ENCODE measurements at regions not wholly inside any gene's neighbourhood (a gene's known extent, or its start where the extent isn't known, plus 50 kb on each side); places are given as distances from the start of the nearest gene placed in this dataset.

DNA sequence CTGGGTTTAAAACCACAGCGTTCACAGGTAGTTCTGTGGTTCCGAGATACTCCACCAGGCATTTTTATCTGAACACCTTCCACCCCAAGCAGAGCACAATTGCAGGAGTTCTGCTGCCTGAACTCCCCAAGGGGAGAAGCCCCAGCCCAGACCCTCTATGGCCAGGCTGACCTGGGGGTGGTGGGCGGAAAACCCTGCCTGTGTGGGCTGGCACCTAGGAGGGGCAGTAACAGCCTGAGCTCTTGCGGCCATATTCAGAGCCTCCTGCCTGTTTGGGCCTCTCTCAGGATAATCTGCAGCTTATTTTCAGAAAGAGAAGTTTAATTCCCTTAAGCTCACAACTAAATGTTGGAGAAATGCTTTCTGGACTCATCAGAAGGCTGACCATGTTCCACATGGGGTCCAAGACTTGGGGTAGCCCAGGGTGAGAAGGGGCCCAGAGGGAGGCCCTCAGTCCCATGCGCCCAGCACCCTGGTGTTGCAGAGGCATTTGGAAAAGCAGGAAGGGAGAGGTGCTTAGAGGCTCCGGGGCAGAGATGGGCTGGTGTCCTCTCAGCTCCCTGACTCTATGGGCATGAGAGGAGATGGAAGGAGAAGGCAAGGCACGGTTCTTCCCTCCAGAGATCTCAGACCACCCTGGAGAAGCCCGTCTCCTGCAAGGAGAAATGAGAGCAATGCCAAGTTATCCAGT, 195.6 kb upstream of the TPM1 start:
- Histone ChIP-seq H3K4me2 (ENCODE audit: low read length) (no peak overlapping the region), H4K20me1 (ENCODE audit: insufficient read depth, low read length) (no peaks in the 10 kb centered on the region), H3K27ac (ENCODE audit: low read depth, low read length) (no peak overlapping the region), H3K27me3 (ENCODE audit: insufficient read depth, low read length) (no peaks in the 10 kb centered on the region), H2AFZ (ENCODE audit: low read depth, low read length) (no peak overlapping the region), H3K4me3 (ENCODE audit: insufficient read depth, low read depth, low read length) (no peak overlapping the region), H3K9ac (ENCODE audit: low read length) (no peak overlapping the region), H3K9me3 (ENCODE audit: insufficient read depth, low read depth, low read length) (no peaks in the 10 kb centered on the region), H3K79me2 (ENCODE audit: insufficient read depth, low read length) (no peaks in the 10 kb centered on the region), H3K36me3 (ENCODE audit: insufficient read depth, low read length) (no peaks in the 10 kb centered on the region), H3K4me1 (ENCODE audit: insufficient read depth, low read length) (peaks cover 39% of the 10 kb centered on the region)
- Mint-ChIP-seq H3K27me3 (ENCODE audit: low read depth, unreplicated experiment) (no peaks in the 10 kb centered on the region), H3K9me3 (ENCODE audit: unreplicated experiment) (no peaks in the 10 kb centered on the region), H3K4me3 (ENCODE audit: unreplicated experiment) (no peak overlapping the region), H3K36me3 (ENCODE audit: low read depth, unreplicated experiment) (peaks cover 3% of the 10 kb centered on the region), H3K27ac (ENCODE audit: unreplicated experiment) (peak overlapping the region; percentile 77), H3K4me1 (ENCODE audit: low read depth, unreplicated experiment) (peaks cover 64% of the 10 kb centered on the region)
- DNase-seq (ENCODE audit: low read depth): no peak
- no peak for TF ChIP-seq EZH2 (IDR thresholded peaks at IDR 0.05; ENCODE audit: insufficient read depth, low read length)
- no peak for FAIRE-seq

DNA sequence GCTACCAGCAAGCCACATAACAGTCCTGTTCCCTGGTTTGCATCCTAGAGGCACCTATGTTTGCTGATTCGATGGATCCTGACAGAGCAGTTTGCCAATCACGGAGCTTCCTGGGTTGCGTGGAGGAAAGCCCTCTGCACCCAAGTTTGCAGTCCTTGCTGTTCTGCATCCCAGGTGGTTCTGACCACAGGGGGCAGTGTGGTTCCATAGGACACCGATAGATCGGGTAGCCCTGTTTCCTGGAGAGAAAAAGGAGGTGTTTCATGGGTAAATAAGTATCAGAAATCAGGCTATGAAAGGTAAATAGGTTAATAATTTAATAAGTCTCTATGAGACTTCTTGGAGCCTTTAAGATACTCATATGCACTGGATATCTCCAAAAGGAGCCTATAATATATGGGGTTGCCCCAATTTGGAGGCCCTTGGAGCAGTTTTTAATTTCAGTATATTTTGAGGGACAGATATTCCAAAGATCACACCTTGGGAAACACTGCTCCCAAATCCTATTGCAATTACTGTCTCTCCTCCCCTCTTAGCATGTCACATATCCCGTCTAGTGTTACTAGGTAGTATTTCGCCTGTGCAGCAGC, 194.6 kb upstream of the TPM1 start:
- Mint-ChIP-seq H3K36me3 (ENCODE audit: low read depth, unreplicated experiment) (peaks cover 3% of the 10 kb centered on the region), H3K27ac (ENCODE audit: unreplicated experiment) (peak overlapping the region; percentile 97), H3K4me3 (ENCODE audit: unreplicated experiment) (no peak overlapping the region), H3K27me3 (ENCODE audit: low read depth, unreplicated experiment) (no peaks in the 10 kb centered on the region), H3K9me3 (ENCODE audit: unreplicated experiment) (no peaks in the 10 kb centered on the region), H3K4me1 (ENCODE audit: low read depth, unreplicated experiment) (peaks cover 64% of the 10 kb centered on the region)
- H3K4me1 ChIP-seq (ENCODE audit: insufficient read depth, low read length): peaks cover 39% of the 10 kb centered on the region
- no peaks in the 10 kb centered on the region for H3K36me3 ChIP-seq (ENCODE audit: insufficient read depth, low read length)
- no peaks in the 10 kb centered on the region for H3K79me2 ChIP-seq (ENCODE audit: insufficient read depth, low read length)
- H3K4me2 ChIP-seq (ENCODE audit: low read length): peak overlapping the region; percentile 0
- FAIRE-seq: no peak
- H3K4me3 ChIP-seq (ENCODE audit: insufficient read depth, low read depth, low read length): no peak overlapping the region
- TF ChIP-seq, protein P1, sequence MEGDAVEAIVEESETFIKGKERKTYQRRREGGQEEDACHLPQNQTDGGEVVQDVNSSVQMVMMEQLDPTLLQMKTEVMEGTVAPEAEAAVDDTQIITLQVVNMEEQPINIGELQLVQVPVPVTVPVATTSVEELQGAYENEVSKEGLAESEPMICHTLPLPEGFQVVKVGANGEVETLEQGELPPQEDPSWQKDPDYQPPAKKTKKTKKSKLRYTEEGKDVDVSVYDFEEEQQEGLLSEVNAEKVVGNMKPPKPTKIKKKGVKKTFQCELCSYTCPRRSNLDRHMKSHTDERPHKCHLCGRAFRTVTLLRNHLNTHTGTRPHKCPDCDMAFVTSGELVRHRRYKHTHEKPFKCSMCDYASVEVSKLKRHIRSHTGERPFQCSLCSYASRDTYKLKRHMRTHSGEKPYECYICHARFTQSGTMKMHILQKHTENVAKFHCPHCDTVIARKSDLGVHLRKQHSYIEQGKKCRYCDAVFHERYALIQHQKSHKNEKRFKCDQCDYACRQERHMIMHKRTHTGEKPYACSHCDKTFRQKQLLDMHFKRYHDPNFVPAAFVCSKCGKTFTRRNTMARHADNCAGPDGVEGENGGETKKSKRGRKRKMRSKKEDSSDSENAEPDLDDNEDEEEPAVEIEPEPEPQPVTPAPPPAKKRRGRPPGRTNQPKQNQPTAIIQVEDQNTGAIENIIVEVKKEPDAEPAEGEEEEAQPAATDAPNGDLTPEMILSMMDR (IDR thresholded peaks at IDR 0.05; ENCODE audit: insufficient read depth, low read depth, low read length): peak; percentile 52
- TF ChIP-seq EZH2 (IDR thresholded peaks at IDR 0.05; ENCODE audit: insufficient read depth, low read length): no peak
- peak; percentile 27 for DNase-seq (ENCODE audit: low read depth)
- no peak overlapping the region for H3K27ac ChIP-seq (ENCODE audit: low read depth, low read length)
- H3K9ac ChIP-seq (ENCODE audit: low read length): no peak overlapping the region
- H3K9me3 ChIP-seq (ENCODE audit: insufficient read depth, low read depth, low read length): no peaks in the 10 kb centered on the region
- H4K20me1 ChIP-seq (ENCODE audit: insufficient read depth, low read length): no peaks in the 10 kb centered on the region
- no peak overlapping the region for H2AFZ ChIP-seq (ENCODE audit: low read depth, low read length)
- H3K27me3 ChIP-seq (ENCODE audit: insufficient read depth, low read length): no peaks in the 10 kb centered on the region

DNA sequence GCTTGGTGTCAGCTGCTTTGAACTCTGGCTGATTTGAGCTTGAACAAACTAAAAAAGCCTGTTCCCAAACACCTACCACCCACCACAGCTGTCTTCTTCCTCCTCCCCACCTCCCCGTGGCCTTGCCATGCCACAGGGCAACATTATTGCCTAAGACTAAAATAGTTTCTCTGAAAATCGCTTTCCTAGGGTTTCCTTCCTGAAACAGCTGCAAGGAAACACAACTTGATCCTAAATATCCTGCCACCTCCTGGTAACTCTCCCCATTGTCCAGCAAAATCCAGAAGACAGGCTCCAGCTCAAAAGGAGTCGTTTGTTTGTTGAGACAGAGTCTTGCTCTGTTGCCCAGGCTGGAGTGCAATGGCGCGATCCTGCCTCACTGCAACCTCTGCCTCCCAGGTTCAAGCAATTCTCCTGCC, 193.9 kb upstream of the TPM1 start:
- TF ChIP-seq EZH2 (IDR thresholded peaks at IDR 0.05; ENCODE audit: insufficient read depth, low read length): no peak
- TF ChIP-seq, protein P1 (IDR thresholded peaks at IDR 0.05; ENCODE audit: insufficient read depth, low read depth, low read length): no peak
- FAIRE-seq: no peak
- Histone ChIP-seq H3K36me3 (ENCODE audit: insufficient read depth, low read length) (no peaks in the 10 kb centered on the region), H3K9ac (ENCODE audit: low read length) (no peak overlapping the region), H3K4me1 (ENCODE audit: insufficient read depth, low read length) (peaks cover 43% of the 10 kb centered on the region), H3K79me2 (ENCODE audit: insufficient read depth, low read length) (no peaks in the 10 kb centered on the region), H3K27ac (ENCODE audit: low read depth, low read length) (no peak overlapping the region), H2AFZ (ENCODE audit: low read depth, low read length) (no peak overlapping the region), H3K4me2 (ENCODE audit: low read length) (peak overlapping the region; percentile 0), H4K20me1 (ENCODE audit: insufficient read depth, low read length) (no peaks in the 10 kb centered on the region), H3K4me3 (ENCODE audit: insufficient read depth, low read depth, low read length) (no peak overlapping the region), H3K27me3 (ENCODE audit: insufficient read depth, low read length) (no peaks in the 10 kb centered on the region), H3K9me3 (ENCODE audit: insufficient read depth, low read depth, low read length) (no peaks in the 10 kb centered on the region)
- Mint-ChIP-seq H3K36me3 (ENCODE audit: low read depth, unreplicated experiment) (peaks cover 3% of the 10 kb centered on the region), H3K4me1 (ENCODE audit: low read depth, unreplicated experiment) (peaks cover 66% of the 10 kb centered on the region), H3K27ac (ENCODE audit: unreplicated experiment) (peak overlapping the region; percentile 97), H3K4me3 (ENCODE audit: unreplicated experiment) (peak overlapping the region; percentile 15), H3K9me3 (ENCODE audit: unreplicated experiment) (no peaks in the 10 kb centered on the region), H3K27me3 (ENCODE audit: low read depth, unreplicated experiment) (no peaks in the 10 kb centered on the region)
- DNase-seq (ENCODE audit: low read depth): peak; percentile 18
